HG03575 (cell line): ENCODE measurements at regions not wholly inside any gene's neighbourhood (a gene's known extent, or its start where the extent isn't known, plus 50 kb on each side); places are given as distances from the start of the nearest gene placed in this dataset.

Source experiments
- ATAC-seq: cut with Tn5 transposase; IDR thresholded peaks from one replicate; pipeline ENCODE4 v1.9.1; 2021; ENCODE audit not compliant: unreplicated experiment, insufficient number of reproducible peaks, low FRiP score; ENCODE audit errors: extremely low read depth

DNA sequence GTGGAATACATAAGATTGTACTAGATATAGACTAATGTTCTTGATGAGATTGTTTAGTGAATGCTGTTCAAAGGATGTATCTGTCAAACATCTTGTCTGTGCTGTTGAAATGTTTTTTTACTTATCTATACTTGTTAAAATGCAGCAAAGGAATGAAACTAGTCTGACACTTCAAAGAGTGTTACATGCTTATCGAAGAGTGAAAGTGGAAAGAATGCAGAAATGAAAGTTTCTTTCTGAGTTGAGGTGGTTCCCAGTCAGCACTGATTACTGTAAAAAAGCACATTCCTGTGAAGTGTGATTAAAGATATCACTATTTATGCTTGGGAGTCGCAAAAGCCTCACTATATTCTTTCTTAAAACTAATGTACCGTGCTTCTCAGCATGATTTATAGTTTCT lies 1225.2 kb downstream of the NCAM2 start:
- ATAC-seq: peak; percentile 74

DNA sequence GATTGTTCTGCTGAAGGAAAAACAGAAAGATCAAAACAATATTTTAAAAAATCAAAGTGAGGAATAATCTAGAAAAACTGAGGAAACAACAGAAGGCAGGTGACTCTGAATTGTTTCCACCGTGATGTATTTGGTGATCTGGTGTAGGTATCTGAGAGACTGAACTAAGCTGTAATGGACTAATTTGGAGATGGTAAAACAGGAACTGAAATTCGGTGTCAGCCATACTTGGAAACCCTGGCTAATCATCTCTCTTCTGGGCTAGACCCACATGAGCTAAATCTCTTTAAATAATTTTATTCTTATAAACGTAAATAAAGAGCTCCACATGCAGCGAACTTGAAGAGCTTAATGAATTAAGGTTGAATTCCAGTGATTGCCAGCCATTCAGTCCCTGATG lies 1226.1 kb downstream of the NCAM2 start:
- ATAC-seq: peak; percentile 67

DNA sequence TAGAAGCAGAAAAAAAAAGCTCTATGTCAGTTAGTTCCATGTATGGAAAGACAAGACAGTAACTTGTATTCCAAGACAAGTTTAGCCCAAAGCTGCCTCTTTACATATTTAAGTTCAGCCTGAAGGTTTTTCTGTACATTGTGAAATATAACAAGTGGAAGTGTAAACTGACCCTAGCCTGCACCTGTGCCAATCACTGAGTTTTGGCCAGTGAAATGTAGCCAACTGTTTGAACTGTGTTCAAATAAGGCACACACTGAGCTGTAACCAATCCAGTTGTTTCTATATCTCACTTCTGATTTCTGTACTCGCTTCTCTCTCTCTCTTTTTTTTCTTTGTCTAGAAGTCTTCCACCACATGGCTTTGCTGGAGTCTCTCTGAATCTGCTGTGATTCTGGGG lies 1227.1 kb downstream of the NCAM2 start:
- ATAC-seq: no peak

DNA sequence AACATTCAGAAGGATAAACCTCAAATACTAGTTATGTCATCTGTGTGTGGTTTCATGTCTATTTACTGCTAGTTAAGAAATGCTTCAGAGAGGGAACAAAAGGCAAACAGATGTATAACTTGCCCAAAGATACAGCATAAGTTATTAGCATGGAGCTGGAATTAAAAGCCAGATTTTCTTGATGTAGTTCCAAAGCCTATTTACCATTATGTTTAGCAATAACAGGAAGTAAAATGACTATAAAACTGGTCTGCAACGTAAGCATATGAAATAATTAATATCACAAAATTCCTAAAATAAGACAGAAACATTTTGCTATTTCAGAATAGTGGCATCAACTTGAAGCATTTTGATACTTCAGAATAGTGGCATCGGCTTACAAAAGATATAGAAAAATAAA lies 1232.8 kb downstream of the NCAM2 start:
- no peak for ATAC-seq

DNA sequence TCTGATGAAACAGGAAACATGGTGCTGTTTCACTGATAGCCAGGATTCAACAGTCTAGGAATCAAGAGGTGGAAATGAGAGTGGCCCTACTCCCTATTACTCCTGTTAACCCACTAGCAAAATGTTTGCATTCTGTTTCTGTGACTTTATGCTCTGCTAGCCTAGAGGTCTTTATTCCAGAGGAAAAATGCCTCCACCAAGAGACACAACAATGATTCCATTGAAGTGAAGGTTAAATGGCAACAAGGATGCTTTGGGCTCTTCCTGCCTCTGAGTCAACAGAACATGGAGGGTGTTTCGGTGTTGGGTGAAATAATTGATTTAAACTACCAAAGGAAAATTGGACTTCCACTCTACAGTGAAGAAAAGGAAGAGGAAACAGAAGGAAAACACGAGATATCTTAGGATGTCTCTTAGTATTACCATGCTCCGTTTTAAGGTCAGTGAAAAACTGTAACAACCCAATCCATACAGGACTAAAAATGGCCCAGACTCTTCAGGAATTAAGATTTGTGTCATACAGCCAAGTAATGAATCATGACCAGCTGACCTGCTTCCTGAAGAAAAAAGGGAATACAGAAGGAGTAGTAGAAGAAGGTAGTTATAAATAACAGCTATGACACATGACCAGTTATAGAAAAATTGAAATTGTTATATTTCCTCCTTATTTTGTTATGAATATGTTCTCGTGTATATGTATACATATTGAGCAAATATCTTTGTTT lies 1237.8 kb downstream of the NCAM2 start:
- ATAC-seq: no peak

DNA sequence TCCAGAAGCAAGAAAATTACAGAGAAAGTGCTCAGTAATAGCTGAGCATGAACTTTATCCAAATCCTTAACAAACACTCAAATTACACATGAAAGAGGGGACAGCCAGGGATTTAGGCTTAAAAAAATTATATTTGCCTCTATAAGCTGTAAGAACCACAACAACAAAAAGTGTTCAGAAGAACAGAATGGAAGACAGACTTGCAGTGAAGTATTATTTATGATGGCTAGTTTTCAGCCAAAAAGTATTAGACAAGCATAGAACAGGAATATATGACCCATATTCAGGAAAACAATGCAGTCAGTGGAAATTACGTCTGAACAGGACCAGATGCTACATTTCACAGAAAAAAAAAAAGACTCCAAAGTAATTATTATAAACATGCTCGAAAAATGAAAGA lies 1246.3 kb downstream of the NCAM2 start:
- ATAC-seq: no peak

DNA sequence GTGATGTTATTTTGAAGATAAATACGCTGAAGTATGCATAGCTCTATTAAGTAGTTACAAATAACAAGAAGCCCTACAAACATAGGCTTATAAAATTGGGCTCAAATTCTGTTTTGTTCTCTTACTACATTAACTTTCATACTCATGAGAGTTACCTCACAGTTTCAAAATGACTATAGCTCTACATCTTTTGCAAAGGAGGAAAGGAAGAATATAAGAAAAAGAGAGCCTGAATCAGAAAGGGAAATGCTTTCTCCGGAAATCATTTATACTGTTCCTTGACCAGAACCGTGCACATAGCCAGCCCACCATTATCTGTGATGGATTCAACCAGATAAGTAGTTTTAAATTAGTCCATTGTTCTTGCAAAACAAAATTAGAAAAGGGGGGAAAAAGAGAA lies 1252.1 kb downstream of the NCAM2 start:
- no peak for ATAC-seq

DNA sequence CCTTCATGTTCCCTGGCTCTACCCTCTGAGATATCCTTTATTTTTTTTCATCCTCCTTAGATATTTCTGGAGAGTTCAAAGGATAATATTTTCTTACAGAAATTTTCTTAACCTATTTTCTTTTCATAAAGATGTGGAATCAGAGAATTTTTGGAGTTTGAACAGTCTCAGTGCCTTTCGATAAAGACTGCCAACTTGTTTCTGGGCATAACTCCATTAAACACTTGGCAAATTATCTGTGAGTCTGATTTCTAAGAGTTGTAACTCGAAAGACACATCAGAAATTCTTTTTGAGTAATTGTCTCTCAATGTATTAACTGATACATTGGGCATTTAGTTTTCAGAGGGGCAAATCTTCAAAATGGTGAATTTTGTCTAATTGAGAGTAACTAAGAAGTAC lies 1255.6 kb downstream of the NCAM2 start:
- ATAC-seq: no peak

DNA sequence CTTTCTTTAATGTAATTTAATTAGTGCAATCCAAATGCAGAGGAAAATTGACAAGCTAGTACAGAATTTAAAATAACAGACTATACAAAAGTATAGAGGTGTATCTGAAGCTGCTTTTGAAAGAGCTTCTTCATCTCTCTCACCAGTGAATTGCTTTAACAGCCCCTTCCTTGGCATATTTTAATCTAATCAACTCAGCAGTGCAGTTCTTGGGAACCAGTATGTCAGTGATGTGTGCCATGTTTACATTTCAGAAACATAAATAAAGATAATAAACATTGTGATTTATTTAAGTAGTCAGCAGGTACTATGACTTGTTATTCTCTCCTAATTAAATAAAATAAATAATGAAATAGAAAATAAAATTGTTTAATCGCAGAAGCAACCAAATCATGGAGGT lies 1260.6 kb downstream of the NCAM2 start:
- ATAC-seq: no peak

DNA sequence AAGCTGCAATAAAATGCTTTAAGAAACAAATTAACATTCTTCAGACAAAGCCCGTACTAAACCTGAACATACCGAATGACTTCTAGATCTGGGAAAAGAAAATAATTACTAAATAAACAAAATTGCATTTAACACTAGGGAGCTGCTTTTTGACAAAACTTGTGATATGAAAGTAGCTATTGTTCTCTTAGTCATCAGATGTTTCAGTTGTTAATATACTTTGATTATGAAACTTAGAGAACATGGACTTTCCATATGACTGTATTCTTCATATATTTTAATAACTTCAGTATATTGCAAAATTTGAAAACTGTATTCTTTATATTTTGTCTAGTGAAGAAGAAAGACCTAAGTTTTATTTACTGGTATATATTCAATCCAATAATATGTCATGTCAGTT lies 1262.1 kb downstream of the NCAM2 start:
- no peak for ATAC-seq

DNA sequence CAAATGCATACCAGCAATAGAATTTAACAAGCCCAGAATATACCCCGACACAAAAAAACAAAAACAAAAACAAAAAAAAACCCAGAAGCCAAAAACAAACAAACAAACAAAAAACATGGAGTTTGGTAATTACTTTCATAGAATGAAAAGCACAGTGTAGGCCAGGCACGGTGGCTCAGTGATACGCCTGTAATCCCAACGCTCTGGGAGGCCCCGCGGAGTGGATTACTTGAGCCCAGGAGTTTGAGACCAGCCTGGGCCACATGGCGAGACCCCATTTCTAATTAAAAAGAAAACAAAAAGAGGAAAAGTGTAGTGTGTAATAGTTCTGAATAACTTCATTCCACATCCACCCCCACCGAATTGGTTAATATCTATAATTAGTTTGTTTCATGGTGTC lies 1265.7 kb downstream of the NCAM2 start:
- ATAC-seq: no peak

DNA sequence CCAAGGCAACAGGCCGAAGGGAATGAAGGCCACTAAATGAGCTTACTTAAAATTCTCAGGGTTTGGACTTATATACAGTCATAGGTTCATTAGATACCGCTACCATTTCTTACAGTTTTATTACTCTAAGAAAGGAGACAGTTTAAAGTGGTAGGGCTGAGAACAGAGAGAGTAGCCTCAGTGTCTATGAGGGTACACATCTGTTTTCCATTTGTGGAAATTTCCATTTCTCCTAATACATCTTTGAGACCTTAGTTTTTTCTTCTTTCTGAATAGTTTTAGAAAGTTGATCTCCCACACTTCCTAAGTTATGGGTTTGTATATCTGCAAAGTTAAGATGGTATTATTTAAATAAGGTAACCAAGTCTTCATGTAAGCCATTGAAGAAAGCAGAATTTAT lies 1279.1 kb downstream of the NCAM2 start:
- ATAC-seq: no peak

DNA sequence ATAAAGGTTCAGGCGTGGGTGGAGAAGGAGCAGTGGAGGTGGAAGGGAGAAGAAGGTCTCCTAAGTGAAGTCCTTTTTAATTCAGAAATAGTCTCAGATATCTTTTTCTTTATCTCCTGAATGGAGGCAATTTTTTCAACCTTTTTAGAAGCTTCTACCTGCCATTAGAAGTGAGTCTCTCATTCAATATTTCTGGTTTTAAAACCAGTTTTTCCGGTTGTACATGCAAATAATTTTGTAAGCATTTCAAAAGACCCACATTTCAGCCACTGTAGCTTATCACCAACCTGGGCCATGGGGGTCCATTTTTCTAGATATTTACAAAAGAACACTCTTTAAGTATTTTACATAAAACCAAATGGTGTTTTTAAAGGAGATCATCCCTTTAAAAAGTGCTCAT lies 1280.2 kb downstream of the NCAM2 start:
- no peak for ATAC-seq

DNA sequence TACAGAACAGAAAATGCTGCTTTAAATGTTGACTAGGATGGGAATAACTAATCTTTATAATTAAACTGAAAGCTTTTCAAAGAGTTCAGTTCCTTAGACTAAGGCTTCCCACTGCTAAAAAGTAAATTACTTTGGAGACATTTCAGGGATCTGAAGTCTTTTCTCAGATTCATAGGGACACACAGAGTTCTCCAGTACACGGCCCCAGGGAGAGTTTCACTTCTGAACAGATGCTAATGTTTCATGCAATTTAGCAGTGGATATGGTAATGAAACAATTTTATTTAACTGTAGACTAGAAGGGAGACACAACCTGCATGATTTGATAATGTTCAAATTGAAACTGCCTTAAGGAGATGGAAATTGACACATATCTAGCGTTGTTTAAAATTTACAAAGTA lies 1282.6 kb downstream of the NCAM2 start:
- ATAC-seq: no peak

DNA sequence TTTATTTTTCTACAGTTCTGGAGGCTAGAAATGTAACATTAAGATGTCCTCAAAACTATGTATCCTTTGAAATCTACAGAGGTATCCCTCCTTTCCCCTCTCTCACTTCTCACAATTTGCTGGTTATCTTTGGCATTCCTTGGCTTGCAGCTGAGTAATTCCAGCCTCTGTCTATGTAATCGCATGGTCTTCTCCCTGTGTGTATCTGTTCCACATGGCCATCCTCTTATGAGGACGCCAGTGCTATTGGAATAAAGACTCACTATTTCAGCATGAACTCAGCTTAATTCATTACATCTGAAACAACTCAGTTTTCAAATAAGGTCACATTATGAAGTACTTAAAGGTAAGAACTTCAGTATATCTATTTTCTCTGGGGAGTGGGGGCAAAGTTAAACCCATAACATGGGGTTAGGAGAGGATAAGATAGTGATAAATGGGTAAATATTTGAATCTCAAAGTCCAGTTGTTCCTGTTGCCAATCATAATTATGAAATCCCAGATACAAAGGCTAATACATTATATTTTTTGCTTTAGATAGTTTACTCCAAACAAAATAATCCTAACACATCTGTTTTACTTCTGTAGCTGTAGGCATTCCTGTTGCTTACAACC lies 1290.8 kb downstream of the NCAM2 start:
- ATAC-seq: no peak

DNA sequence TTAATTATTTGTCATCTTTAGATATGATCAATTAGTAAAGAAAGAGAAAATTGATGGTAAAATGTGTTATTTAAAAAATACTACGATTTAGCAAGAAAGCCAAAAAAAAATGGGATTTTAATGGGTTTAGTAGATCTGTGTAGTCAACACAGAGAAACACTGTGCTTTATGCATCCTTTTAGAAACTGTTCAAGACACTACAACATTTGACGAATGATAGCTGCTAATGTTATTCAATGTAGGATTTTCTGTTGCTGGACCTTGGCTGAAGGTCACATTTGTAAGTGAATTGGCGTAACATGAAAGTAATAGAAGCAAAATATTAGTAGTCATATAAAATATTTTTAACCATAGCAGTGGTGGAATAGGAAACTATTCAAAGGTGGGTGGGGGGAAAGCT lies 1293.9 kb downstream of the NCAM2 start:
- no peak for ATAC-seq

DNA sequence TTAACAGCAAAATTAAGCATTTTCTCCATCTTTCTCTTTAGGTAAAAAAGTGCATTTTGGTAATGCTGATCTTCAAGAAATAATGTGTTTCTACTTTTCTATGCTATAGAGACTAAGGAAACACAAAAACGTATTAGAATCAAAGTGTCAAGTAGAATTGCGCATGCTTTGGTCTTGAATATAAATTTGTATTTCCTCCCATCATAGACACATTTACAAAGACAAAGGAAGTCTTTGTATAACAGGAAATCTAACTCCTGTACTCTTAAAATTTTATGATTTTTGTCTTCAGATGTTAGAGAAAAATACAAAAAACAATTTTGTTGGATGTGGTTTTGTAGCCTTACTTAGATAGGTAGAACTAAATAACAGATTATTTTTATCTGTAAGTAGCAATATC lies 1299.4 kb downstream of the NCAM2 start:
- no peak for ATAC-seq

DNA sequence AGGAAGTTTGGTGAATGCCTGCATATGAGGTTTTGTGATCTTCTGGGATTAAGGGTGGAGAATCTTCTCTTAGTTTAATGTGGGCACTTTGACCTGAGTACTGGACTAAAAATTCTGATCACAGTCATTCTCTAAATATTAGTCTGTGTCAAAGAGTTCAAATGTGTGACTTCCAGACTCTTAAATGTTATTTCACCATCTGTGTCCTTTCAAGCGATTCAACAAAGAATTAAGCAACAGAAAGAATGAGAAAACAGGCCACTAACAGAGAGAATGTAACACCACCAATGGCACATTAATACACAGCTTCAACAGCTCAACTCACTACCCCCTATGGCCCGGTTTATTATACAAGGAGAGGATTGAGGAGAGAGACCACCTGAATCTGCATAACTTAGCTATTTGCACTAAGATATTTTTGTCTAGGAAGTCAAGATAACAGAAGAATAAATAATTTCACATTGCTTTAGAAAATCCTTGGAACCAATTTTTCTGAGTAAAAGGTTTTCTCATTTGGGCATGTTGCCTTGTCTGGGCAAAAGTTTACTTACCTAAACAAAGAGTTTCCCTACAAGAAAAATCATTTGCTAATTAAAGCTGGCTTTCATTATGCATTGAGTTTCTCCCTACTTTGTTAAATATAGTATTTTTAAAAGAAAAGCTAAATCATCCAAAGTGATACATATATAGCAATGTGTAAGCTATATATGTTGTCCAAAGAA lies 1313.7 kb downstream of the NCAM2 start:
- ATAC-seq: no peak

DNA sequence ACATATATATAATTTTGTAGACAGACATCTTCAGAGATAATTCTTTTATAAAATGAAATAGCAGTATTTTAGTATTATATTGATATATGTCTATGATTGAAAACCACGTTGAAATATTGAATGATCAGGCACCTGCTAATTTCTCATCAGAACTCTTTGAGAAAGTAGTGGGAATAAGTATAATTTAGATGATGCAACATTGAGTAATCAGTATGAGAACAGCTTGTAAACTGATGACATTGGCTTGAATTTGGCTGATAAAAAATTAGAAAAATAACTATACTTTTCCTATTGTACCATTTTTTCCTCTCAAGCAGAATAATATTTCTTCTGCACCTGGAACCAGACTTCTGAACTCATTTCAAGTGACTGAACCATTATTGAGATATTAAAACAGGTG lies 1316.8 kb downstream of the NCAM2 start:
- no peak for ATAC-seq

DNA sequence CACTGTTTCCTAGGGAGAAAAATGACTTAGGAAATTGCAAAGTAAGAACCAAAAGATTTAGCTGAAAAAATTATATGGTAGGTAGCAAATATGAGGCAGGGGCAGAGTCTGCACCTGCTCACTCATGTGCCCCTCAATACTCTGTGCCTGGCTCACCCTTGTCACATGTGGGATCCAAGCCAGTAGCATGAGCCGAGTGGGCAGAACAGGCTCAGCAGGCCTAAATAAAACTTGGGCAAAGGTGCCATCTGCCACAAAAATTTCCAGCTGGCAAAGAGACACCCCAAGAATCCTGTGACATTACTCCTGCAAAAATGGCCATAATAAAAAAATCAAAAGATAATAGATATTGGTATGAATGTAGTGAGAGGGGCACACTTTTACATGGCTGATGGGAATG lies 1321.2 kb downstream of the NCAM2 start:
- no peak for ATAC-seq
